ENCODE measurements at regions not wholly inside any gene's neighbourhood (a gene's known extent, or its start where the extent isn't known, plus 50 kb on each side); places are given as distances from the start of the nearest gene placed in this dataset.

- in situ Hi-C loops (cut with HindIII; ENCODE audit: low sequenced_read_pairs), result no loop called here
- TF ChIP-seq CTCF (IDR thresholded peaks at IDR 0.05; ENCODE audit: low read depth, low read length), result no peak
- no peak for DNase-seq (ENCODE audit: low read depth, low spot score)
- H3K4me3 ChIP-seq (ENCODE audit: low read depth, low read length), result no peak overlapping the region
Measured at GRCh38 chr9:103898550-103898949, 195.6 kb upstream of the SMC2 start.

GRCh38 chr9:103899866-103900265, 194.2 kb upstream of the SMC2 start:
- H3K4me3 ChIP-seq (ENCODE audit: low read depth, low read length), result no peak overlapping the region
- DNase-seq (ENCODE audit: low read depth, low spot score), result no peak
- in situ Hi-C loops (cut with HindIII; ENCODE audit: low sequenced_read_pairs), result no loop called here
- no peak for TF ChIP-seq CTCF (IDR thresholded peaks at IDR 0.05; ENCODE audit: low read depth, low read length)

- no peak for TF ChIP-seq CTCF (IDR thresholded peaks at IDR 0.05; ENCODE audit: low read depth, low read length)
- DNase-seq (ENCODE audit: low read depth, low spot score), result no peak
- in situ Hi-C loops (cut with HindIII; ENCODE audit: low sequenced_read_pairs), result no loop called here
- H3K4me3 ChIP-seq (ENCODE audit: low read depth, low read length), result no peak overlapping the region
Measured at GRCh38 chr9:103900466-103900865, 193.6 kb upstream of the SMC2 start.

GRCh38 chr9:103902263-103902662, 191.8 kb upstream of the SMC2 start:
- in situ Hi-C loops (cut with HindIII; ENCODE audit: low sequenced_read_pairs), result no loop called here
- no peak for DNase-seq (ENCODE audit: low read depth, low spot score)
- H3K4me3 ChIP-seq (ENCODE audit: low read depth, low read length), result no peak overlapping the region
- no peak for TF ChIP-seq CTCF (IDR thresholded peaks at IDR 0.05; ENCODE audit: low read depth, low read length)

- in situ Hi-C loops (cut with HindIII; ENCODE audit: low sequenced_read_pairs), result no loop called here
- DNase-seq (ENCODE audit: low read depth, low spot score), result no peak
- H3K4me3 ChIP-seq (ENCODE audit: low read depth, low read length), result no peak overlapping the region
- TF ChIP-seq CTCF (IDR thresholded peaks at IDR 0.05; ENCODE audit: low read depth, low read length), result no peak
Measured at GRCh38 chr9:103904242-103904641, 189.9 kb upstream of the SMC2 start.

- in situ Hi-C loops (cut with HindIII; ENCODE audit: low sequenced_read_pairs), result no loop called here
Measured at GRCh38 chr9:103913899-103914298, 180.2 kb upstream of the SMC2 start.

More at GRCh38 chr9:103913899-103914298, 180.2 kb upstream of the SMC2 start:
- DNase-seq (ENCODE audit: low read depth, low spot score), result no peak
- H3K4me3 ChIP-seq (ENCODE audit: low read depth, low read length), result no peak overlapping the region
- no peak for TF ChIP-seq CTCF (IDR thresholded peaks at IDR 0.05; ENCODE audit: low read depth, low read length)

Data from astrocyte of the spinal cord (primary cell).